ENCODE measurements at regions not wholly inside any gene's neighbourhood (a gene's known extent, or its start where the extent isn't known, plus 50 kb on each side); places are given as distances from the start of the nearest gene placed in this dataset.

DNA sequence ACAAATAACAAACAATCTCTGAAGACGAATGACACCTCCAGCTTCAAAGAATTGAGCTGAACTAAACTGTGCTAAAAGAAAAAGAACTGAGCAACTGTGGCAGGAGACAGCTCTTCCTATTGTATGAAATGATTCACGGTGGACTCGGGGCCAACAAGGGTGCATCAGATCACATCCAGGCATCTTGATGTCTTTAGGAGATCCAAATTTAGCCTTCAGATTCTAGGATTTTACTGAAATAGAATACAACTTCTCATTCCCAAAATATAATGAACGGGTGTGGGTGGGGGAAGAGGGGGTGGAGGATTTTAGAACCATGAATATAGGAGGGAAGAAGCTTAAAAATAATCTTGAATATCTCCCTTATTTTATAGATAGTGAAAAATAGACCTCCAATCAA is 631.8 kb downstream of the ELAVL2 start:
- DNase-seq = no peak

DNA sequence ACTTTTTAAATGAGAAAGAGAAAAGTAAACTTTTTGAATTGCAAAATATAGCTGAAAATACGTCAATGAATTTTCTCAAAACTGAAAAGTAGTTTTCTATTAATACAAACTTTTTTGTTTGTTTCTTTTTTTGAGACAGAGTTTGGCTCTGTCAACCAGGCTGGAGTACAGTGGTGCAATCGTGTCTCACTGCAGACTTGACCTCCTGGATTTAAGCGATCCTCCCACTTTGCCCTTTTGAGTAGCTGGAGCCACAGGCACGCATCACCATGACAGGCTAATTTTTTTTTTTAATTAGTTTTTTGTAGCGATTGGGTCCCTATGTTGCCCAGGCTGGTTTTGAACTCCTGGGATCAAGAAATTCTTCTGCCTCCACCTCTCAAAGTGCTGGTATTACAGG is 610.4 kb downstream of the ELAVL2 start:
- DNase-seq = no peak

DNA sequence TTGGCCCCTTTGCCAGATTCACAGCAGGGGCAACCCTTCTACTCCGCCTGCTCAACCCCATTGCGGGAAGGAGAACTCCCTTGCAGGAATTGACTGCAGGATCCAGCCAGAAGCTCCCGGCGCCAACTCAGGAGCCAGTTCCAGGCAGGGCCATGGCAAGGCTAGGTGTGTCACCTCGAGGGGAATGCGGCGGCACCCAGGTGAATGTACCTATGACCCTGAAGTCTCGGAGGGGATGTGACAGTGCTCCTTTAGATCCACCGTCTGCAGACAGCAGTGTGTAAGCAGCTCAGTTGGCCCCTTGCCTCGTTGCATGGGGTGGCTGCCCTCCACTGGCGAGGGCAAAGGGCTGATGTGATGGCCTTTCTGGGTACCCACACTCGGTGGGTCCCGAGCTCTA is 606.6 kb downstream of the ELAVL2 start:
- no peak for DNase-seq

DNA sequence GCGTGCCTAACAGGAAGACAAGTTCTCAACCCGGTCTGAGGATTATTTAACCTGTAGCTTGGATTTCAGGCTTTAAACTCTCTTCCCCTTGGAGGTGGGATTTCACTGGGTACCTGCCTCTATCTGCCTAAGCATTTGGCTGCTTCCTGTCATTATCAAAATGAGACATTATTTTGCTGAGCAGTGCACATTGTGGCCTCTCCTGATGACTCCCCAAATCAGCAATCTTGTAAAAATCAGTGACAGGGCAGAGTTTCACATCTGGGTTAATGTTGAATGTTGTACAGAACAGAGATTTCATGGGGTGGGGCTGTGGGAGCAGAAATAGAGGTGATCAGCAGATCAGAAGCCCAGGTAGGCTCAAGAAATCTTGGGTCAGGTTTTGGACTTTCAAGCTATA is 605.9 kb downstream of the ELAVL2 start:
- no peak for DNase-seq

DNA sequence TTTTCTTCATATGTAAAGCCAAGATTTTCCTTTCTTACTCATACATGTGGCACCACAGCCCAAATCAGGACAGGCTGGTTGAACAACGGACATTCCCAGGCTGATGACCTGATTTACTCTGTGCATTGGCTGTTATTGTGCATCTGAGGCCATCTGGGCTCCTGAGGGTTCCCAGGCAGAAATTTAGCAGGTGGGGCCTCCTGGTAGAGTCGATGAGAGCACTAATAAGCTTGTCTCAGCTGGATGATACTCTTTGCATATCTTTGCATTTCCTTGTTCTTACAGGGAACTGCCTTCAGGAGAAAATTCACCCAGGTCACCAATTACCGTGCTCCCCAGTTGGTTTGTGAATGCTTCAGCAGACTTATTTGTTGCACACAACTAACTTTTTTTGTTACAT is 605.1 kb downstream of the ELAVL2 start:
- no peak for DNase-seq

DNA sequence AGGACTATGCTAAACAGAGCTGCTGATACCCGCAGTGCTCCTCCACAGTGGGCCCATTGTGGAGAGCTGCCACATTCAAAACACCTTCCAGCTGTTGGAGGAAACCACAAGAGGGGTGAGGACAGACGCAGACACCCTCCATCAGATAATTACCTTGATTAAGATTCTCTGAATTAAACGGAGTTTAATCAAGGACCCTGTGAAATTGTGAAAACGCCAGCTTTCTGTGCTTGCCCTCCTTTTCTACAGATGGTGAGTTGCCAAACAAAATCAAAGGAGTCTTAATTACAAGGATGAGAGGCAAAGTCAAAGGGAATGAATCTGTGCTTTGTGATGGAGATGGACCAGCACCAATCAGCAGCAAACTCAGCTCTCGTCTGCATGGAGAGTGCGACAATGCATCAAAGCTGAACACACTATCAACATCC is 596.1 kb downstream of the ELAVL2 start:
- DNase-seq = no peak

DNA sequence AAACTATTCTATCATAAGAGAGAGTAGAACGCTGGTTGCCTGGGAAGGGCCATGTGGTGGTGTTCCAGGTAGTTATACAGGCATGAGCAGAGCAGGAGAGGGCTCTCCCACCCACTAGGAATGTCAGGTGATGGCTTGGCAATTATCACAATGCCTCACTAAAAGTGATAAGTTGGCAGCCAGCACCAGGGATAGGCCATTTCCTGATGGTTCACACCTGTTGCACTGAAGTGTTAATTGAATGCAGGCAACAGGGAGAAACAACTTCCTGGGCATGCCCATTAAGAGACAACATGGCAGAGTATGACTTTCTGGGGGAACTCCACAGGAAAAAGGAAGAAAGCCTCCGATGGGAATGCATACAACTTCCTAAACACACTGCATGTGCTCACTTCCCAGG is 593.2 kb downstream of the ELAVL2 start:
- DNase-seq = no peak

DNA sequence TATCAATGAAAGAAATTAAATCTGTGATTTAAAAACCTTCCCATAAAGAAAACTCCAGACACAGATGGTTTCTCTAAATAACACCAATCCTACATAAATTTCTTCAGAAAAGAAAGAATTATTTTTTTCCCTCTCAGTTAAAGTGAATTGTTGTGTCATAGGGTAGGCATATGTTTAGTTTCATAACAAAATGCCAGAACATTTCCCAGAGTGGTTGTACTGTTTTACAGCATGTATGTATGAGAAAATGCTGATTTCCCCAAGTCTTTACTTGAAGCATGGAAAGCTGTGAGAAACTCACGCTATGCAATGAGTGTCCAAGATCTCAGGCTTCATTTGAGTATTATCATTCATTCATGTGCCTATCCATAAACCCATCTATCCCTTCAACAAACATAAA is 582.5 kb downstream of the ELAVL2 start:
- DNase-seq = no peak

DNA sequence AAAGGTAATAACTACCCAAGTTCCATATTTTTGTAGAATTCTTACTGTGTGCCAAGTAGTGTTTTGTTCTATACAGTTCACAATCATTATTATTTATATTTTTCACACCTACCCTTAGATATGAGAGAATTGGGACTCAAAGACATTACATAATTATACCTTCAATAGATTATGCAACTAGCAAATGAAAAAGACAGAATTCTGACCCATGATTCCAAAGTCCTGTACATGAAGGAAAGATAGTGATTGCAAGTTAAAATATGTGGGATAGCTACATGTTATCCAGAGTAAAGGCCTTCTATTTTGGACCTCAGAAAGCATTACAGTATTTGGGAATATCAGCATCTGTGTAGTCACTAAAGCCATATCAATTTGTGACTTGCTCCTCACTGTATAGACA is 581.0 kb downstream of the ELAVL2 start:
- DNase-seq = no peak

DNA sequence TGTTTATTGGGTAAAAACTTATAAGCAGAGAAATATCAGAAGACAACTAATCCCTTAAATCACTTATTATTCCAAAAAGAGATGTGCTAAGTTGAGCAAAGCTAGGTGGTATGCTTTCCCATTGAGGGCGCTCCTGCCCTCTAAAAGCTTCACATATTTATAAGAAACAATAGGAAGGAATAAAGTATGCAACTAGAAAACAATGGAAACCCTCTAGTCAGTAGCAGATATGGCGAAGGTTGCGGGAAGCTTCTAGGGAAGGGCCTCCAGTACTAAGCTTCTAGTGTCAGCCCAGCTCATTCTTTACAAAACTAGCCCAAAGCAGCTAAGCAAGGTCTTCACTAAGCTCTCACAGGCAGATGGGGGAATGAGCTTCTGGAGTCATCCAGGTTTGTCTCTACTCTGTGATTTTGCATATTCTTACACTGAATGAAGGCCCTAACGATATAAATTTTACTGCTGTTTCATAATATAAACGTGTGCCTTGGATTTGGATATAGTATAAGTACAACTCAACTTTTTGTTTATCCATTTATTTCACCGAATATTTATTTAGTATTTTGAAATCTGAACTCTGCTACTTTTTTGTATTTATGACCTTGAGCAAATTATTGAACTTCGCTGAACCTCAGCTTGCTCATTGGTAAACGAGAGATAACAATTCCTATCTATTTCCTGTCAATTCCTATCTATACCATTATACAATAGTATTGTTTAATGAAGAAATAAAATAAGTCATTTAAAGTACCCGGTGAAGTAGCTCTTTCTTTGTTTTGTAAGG is 571.4 kb downstream of the ELAVL2 start:
- no peak for DNase-seq

DNA sequence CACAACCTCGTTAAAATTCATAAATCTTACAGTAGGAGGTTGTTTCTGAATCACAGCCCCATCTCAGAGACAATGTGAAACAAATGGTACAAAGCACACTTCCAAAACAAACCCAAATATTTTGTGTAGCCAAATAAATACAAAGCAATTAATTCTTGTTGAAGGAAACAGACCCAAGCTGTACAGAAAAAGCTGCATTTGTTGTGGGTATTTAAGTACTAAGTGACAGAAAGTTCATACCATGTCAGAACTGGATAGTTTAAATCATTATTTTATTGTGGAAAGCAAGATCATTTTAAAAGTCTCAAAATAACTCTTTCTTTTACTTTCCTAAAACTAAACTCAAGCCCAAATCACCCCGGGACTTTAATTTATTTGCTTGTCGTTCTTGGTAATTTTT is 570.7 kb downstream of the ELAVL2 start:
- DNase-seq = no peak

DNA sequence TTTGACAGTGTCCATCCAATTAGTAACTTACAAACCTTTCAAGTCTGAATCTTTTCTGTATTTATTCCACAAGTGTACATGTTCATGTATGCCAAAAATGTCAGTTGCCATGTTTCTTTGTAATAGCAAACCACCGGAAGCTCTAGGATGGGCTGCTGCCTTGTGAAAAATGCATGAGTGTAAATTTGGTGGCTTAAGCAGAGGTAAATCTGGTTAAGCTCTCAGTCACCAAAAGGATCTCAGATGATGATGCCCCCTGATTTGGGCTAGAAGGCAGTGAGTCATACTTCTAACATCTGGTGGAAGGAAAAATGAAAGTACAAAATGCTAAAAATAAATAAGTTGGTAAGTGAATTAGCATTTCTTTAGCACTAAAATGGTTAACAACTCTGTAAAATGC is 567.5 kb downstream of the ELAVL2 start:
- DNase-seq = no peak

DNA sequence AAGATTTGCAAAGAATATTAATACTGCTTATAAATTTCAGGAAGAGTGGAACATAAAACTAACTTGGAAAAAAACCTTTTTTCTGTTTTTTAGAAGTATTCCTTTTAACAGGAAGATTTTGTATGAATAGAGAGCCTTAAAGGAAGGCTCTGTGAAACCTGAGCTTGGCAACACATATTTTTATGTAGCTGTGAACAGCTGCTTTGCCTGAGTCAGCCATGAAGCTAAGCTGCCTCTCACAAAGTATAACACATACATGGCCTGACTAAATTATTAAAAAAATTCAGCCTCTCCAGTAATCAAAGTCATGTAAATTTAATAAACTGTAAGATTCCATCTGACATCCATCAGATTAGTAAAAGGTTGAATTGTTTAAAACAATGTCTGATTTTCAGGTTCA is 547.5 kb downstream of the ELAVL2 start:
- no peak for DNase-seq

DNA sequence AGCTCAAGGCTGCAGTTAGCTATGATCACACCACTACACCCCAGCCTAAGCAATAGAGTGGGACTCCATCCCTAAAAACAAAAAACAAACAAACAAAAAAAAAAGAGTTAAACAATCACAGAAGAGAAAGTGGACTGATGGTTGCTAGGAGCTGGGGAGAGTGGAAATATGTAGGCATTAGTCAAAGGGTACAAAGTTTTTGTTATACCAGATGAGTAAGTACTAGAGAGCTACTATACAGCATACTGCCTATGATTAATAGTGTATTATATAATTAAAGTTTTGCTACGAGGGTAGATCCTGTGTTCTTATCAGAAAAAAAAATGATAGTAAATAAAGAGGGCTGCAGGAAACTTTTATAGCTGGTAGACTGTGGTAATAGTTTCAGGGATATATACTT is 538.6 kb downstream of the ELAVL2 start:
- no peak for DNase-seq

DNA sequence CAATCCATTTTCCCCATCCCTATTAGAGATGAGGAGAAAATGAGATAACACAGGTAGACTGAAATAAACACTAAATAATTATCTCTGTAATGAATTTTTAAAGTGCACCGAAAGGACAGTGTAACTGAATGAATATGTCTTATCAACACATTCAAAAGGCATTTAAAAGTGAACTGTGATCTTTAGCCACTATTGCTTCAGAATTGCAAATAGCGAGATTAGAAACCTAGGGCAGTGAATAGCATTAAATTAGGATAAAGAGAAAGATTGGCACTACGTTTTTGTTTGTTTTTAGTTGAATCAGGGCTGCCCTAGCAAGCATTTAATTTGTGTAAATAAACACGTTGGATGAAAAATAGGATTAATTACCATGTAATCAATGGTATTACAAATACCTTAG is 537.5 kb downstream of the ELAVL2 start:
- DNase-seq = no peak

DNA sequence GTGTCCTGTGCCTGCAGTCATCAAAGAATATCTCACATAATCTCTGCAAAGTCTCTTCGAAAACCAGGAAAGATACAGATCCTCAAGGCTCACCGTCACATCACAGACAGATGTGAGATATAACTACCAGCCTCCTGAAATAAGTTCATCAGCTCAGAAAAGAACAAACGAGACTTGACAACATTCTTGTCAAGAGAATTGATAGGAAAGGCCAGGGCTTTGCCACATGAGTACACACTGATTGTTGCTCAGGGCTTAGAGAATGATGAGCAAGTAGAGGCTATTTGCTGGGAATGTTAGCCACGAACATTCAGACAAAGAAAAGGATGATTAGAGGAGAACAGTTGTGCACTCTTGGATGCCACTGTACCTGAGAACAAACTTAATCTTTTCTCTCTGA is 535.1 kb downstream of the ELAVL2 start:
- DNase-seq = no peak

DNA sequence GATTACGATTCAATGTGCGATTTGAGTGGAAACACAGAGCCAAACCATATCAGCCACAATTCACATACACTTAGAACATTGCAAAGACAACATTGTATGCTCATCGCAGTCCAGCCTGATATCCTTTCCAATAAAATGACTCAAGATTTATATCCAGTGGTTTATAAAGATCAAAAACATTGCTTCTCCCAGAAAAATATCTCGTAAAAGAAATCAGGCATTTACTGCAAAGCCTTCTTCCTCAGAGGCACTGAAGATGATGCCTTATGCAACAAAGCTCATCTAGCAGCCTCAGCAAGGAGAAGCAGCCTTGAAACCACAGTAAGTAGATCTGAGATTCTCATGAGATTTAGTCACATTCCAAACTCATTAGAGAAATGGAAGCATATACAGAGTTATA is 523.8 kb downstream of the ELAVL2 start:
- DNase-seq = no peak

DNA sequence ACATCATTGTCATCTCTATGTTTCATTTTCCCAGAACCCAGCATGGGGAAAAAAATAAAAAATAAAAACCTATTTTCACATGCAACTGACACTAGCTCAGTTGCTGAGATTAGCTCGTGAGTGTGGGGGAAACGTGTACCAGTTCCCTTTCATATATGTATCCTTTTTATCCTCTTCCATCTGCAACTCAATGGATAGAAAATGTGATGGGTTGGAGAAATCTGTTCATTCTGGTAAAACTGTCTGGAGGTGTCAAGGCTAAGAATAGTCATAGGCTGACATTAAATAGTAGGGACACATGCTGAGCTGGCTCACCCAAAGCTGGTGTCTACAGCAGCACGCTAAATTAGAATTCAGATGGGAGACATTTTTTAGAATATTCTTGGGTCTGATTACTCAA is 519.3 kb downstream of the ELAVL2 start:
- no peak for DNase-seq

DNA sequence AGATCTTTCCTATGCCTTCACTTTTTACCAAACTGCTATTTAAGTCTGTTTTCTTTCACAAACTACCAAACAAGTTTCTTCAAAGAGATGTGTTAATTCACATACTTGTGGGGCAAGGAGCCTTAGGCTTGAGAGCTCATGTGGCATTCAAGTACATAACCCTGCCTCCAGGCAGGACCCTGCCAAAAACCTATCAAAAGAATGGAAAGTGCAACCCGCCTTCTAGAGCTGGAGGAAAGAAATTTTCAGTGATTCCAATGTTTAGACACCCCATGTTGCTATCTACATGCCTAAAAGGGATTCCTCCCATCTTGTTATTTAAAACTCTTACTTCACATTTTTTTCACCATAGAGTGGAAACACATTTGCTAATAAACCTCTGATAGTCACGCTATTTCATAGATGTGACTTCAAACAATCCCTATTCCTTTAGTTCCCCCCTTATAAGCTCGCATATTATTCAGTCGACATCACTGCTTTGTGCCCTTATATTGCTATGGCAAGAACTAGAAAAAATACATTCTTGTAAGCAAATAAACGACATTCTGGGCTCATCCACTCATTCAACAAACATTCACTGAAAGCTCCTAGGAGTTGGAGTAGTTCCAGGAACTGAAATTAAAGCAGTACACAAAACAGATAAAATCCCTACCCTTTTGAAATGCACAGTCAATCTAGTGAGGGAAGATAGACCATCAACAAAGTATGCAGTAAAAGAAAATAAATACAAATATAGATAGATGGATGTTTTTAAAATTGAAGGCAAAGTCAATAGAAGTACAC is 518.1 kb downstream of the ELAVL2 start:
- DNase-seq = no peak

DNA sequence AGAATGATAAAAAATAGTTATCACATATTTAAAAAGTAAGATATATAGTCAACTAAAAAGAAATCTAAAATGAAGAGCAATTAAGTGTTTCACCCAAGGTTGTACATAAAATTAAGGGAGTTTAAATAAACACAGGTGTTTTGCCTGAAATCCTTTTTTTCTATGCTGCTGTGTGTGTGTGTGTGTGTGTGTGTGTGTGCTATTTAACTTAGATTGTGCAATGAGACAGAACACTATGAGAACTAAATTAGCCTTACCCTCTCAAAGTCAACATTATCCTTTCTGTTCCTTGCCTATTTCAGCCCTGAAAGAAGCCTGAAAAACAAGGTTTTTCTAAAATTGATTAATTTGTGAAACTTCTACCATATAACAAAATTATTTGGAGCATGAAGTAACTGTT is 516.2 kb downstream of the ELAVL2 start:
- DNase-seq = no peak

DNA sequence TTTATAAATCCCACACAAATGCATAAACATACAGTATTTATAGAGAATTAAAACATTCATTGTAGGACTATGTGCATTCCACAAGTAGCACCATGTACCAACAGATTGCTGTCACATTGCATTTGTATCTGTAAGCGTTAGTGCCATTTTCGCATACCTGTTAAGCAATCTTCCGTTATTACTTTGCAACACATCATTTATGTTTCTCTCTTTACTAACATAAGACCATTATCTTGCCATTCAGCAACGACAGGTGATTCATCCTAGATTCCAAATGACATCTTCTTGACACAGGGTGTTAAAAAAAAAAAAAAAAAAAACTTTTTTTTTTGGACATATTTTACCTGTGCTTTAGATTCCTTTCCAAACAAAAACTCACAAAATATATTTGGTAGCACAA is 511.8 kb downstream of the ELAVL2 start:
- DNase-seq = no peak

DNA sequence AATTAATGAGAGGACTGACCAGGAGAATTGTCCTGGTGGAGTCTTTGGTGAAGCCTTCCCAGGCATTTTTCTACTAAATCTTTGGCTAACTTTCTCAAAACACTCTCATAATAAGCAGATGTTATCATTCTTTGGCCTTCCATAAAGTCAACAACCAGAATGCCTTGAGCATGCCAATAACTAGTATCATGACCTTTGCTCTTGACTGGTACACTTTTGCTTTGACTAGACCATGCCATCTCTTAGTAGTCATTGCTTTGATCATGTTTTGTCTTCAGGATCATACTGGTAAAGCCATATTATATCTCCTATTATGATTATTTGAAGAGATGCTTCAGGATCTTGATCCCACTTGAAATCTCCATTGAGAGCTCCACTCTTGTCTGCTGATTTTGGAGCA is 506.9 kb downstream of the ELAVL2 start:
- no peak for DNase-seq

DNA sequence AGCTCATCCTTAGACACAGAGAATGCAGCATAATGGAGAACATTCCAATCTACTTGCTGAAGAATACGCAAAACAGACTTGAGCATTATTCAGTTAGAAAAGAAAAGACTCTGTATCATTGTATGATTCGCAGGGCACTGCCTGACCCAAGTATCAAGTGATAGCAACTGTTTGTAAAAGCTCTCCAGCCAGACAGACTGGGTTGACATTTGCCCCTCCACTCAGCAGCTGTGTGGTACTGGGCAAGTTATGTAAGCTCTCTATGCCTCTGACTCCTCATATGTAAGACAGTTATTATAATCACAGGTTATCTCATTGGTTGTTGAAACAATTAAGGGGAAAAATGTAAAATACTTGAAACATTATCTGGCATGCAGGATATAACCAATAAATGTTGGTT is 505.0 kb downstream of the ELAVL2 start:
- DNase-seq = no peak

DNA sequence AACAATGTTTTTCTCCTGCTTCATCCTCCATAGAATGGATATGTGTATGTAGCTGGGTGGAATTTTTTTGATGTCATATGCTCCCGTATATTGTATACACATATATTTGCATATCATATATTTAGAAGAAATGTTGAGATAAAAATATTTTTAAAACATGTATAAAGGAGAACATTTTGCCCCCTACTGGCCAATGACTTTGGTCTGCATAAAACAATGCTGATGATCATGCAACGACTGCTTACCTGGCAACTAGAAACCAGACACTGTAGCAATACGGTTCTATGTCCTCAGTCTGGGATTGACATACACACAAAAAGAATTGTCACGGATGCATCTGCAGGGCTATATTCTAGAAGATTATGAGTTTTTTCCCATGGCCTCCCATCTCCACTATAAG is 503.6 kb downstream of the ELAVL2 start:
- DNase-seq = no peak

DNA sequence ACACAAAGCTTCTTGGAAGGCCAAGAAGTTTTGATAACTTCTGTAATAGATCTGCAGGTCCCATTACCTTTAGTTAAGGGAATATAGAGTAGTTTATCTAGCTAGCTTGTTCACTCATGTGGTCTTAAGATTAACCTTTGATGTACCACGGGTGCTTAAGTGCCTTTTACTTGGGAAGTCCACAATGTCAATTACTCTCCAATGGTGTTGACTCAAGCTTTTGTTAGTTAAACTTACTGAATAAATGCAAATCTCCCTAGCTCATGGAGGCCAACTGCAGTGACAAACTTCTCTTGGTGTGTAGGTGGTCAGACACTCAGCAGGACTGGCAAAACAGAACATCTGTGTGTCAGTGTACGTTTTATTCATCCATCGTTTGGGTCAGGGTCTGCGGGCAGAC is 501.5 kb downstream of the ELAVL2 start:
- no peak for DNase-seq
